ENCODE measurements at regions not wholly inside any gene's neighbourhood (a gene's known extent, or its start where the extent isn't known, plus 50 kb on each side); places are given as distances from the start of the nearest gene placed in this dataset.

- no peaks in the 10 kb centered on the region for H3K9me3 Mint-ChIP-seq
- no peaks in the 10 kb centered on the region for H3K79me2 ChIP-seq (ENCODE audit: insufficient read depth, low read length)
Observed at GRCh38 chr12:87836190-87836589, 193.0 kb downstream of the C12orf50 start.

More at GRCh38 chr12:87836190-87836589, 193.0 kb downstream of the C12orf50 start:
- no peak overlapping the region for H2AFZ ChIP-seq (ENCODE audit: low read length)
- H3K23ac ChIP-seq (ENCODE audit: insufficient read length, low read depth, low read length) = no peak overlapping the region
- no peak for DNase-seq
- no peak overlapping the region for H3K14ac ChIP-seq (ENCODE audit: insufficient read depth, low read length)
- no peak overlapping the region for H4K8ac ChIP-seq (replicated peaks; ENCODE audit: insufficient read length, low read depth, low read length)
- no peak overlapping the region for H4K91ac ChIP-seq (ENCODE audit: insufficient read length, low read depth, low read length)
- H2BK12ac ChIP-seq (ENCODE audit: insufficient read length, low read depth, low read length) = no peak overlapping the region
- no peaks in the 10 kb centered on the region for H3K9me3 ChIP-seq (ENCODE audit: control insufficient read depth, low read depth, low read length)
- H4K20me1 ChIP-seq (ENCODE audit: control insufficient read depth, insufficient read depth, insufficient read length) = no peaks in the 10 kb centered on the region
- H3K56ac ChIP-seq (ENCODE audit: insufficient read length, low read depth, low read length) = no peak overlapping the region
- H2BK5ac ChIP-seq (ENCODE audit: insufficient read length, low read length) = no peak overlapping the region
- H3T11ph ChIP-seq (ENCODE audit: low read length) = no peak overlapping the region
- H3K4me1 ChIP-seq (ENCODE audit: insufficient read depth, low read length) = no peaks in the 10 kb centered on the region
- no peak overlapping the region for H2AK5ac ChIP-seq (ENCODE audit: insufficient read length, low read length)
- no peaks in the 10 kb centered on the region for H3K27me3 ChIP-seq (ENCODE audit: insufficient read depth, low read length)
- no peak overlapping the region for H3K27ac ChIP-seq (ENCODE audit: insufficient read length, low read depth, low read length)
- H3K4me2 ChIP-seq (ENCODE audit: insufficient read depth, insufficient read length, low read length) = no peak overlapping the region
- H3K79me1 ChIP-seq (ENCODE audit: insufficient read depth, low read depth, low read length, poor library complexity, severe bottlenecking) = no peaks in the 10 kb centered on the region
- no peak for TF ChIP-seq CTCF (conservative IDR thresholded peaks at IDR 0.05)
- H3K27me3 Mint-ChIP-seq (ENCODE audit: low read depth) = no peaks in the 10 kb centered on the region
- H2BK120ac ChIP-seq (ENCODE audit: low read depth, low read length, poor library complexity, severe bottlenecking) = no peak overlapping the region
- H3K4me3 Mint-ChIP-seq = no peak overlapping the region
- no peak overlapping the region for H3K27ac Mint-ChIP-seq
- no peak overlapping the region for H2BK15ac ChIP-seq (ENCODE audit: low read depth, low read length)
- no peak overlapping the region for H2BK20ac ChIP-seq (ENCODE audit: low read depth, low read length, poor library complexity, severe bottlenecking)
- H3K18ac ChIP-seq (ENCODE audit: insufficient read length, low read depth, low read length) = no peak overlapping the region
- no peaks in the 10 kb centered on the region for H3K36me3 Mint-ChIP-seq (ENCODE audit: insufficient read depth in 1 of 3, low read depth in 3 of 3)
- H4K5ac ChIP-seq (ENCODE audit: insufficient read length, low read depth, low read length) = no peak overlapping the region
- no peaks in the 10 kb centered on the region for H3K4me1 Mint-ChIP-seq
- no peak overlapping the region for H3K4ac ChIP-seq (ENCODE audit: low read depth, low read length)
- H3K9ac ChIP-seq (ENCODE audit: extremely low read depth, insufficient read length, low read length) = no peak overlapping the region
- no peaks in the 10 kb centered on the region for H3K23me2 ChIP-seq (ENCODE audit: insufficient read length, low read depth, low read length, poor library complexity, severe bottlenecking)
